K562 (cell line): ENCODE measurements at regions not wholly inside any gene's neighbourhood (a gene's known extent, or its start where the extent isn't known, plus 50 kb on each side); places are given as distances from the start of the nearest gene placed in this dataset.

Experiments
- ATF1 ChIP-seq, 2 experiments: fragments of 450-650 bp in 1 of 2; IDR thresholded peaks; 2 replicates each; pipeline ENCODE4 v1.6.1; 2016; ENCODE audit warnings: missing compliant biosample characterization in 1 of 2, missing genetic modification characterization in 1 of 2
- CBFA2T2 ChIP-seq: fragments of 450-650 bp; conservative IDR thresholded peaks from 2 replicates; pipeline ENCODE4 v1.6.1; 2017; ENCODE audit warnings: mild to moderate bottlenecking
- CBX3 ChIP-seq, 2 experiments: IDR thresholded peaks; 1 replicate in 1 of 2; 2 replicates in 1 of 2; pipeline ENCODE4 v1.6.1; 2012; ENCODE audit warnings: inconsistent platforms in 2 of 2, low read length in 2 of 2, borderline replicate concordance in 1 of 2, control low read depth in 1 of 2
- DDX20 ChIP-seq: fragments of 450-650 bp; IDR thresholded peaks from 2 replicates; pipeline ENCODE4 v1.6.1; 2016; ENCODE audit warnings: missing genetic modification characterization, low read depth, mild to moderate bottlenecking, missing compliant biosample characterization, moderate library complexity
- RBM34 ChIP-seq: fragments of 200-400 bp; formaldehyde crosslinking; IDR thresholded peaks from 2 replicates; pipeline ENCODE4 v1.6.1; 2018; ENCODE audit warnings: low read length, borderline replicate concordance; ENCODE audit not compliant: insufficient read depth
- THRAP3 ChIP-seq: fragments of 450-650 bp; IDR thresholded peaks from 2 replicates; pipeline ENCODE4 v1.6.1; 2016; ENCODE audit warnings: mild to moderate bottlenecking, inconsistent platforms, borderline replicate concordance
- WHSC1 ChIP-seq: IDR thresholded peaks from one replicate; pipeline ENCODE4 v1.6.1; 2012; ENCODE audit warnings: low read length, control low read depth, inconsistent platforms
- ZBTB9 ChIP-seq: fragments of 450-650 bp; formaldehyde crosslinking; IDR thresholded peaks from 2 replicates; pipeline ENCODE4 v1.4.0; 2020; ENCODE audit warnings: mild to moderate bottlenecking, moderate library complexity
- TF ChIP-seq, protein P1 (sequence below): IDR thresholded peaks from 2 replicates; pipeline ENCODE4 v1.6.1; 2011; ENCODE audit warnings: borderline replicate concordance, low read depth, mild to moderate bottlenecking, moderate library complexity, low read length; ENCODE audit not compliant: insufficient read depth, poor library complexity, severe bottlenecking
- TF ChIP-seq, protein P2 (sequence below): sonication (generic); formaldehyde crosslinking; IDR thresholded peaks from 2 replicates; pipeline ENCODE4 v1.8.0; 2023; ENCODE audit warnings: mild to moderate bottlenecking, missing genetic modification reagents
- TF ChIP-seq, protein P3 (sequence below): fragments of 250-450 bp; sonication (Bioruptor Pico); IDR thresholded peaks from 2 replicates; pipeline ENCODE4 v1.8.0; 2021; ENCODE audit warnings: moderate library complexity, mild to moderate bottlenecking, inconsistent platforms

- TF ChIP-seq THRAP3 (no peak), RBM34 (no peak), CBFA2T2 (0 out of 2 replicates have a peak, but pooled peaks have one; percentile 2), ZBTB9 (CRISPR knock-in tag) (no peak), CBX3 (IDR thresholded peaks at IDR 0.05; ENCODE audit: borderline replicate concordance in 1 of 2, low read length in 2 of 2) (no peak), DDX20 (tag) (no peak), ATF1 (CRISPR knock-in tag; IDR thresholded peaks at IDR 0.05) (no peak), ATF1 (tag; IDR thresholded peaks at IDR 0.05) (no peak), WHSC1 (no peak)
- TF ChIP-seq, protein P1, sequence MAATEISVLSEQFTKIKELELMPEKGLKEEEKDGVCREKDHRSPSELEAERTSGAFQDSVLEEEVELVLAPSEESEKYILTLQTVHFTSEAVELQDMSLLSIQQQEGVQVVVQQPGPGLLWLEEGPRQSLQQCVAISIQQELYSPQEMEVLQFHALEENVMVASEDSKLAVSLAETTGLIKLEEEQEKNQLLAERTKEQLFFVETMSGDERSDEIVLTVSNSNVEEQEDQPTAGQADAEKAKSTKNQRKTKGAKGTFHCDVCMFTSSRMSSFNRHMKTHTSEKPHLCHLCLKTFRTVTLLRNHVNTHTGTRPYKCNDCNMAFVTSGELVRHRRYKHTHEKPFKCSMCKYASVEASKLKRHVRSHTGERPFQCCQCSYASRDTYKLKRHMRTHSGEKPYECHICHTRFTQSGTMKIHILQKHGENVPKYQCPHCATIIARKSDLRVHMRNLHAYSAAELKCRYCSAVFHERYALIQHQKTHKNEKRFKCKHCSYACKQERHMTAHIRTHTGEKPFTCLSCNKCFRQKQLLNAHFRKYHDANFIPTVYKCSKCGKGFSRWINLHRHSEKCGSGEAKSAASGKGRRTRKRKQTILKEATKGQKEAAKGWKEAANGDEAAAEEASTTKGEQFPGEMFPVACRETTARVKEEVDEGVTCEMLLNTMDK, result no peak
- TF ChIP-seq, protein P2, sequence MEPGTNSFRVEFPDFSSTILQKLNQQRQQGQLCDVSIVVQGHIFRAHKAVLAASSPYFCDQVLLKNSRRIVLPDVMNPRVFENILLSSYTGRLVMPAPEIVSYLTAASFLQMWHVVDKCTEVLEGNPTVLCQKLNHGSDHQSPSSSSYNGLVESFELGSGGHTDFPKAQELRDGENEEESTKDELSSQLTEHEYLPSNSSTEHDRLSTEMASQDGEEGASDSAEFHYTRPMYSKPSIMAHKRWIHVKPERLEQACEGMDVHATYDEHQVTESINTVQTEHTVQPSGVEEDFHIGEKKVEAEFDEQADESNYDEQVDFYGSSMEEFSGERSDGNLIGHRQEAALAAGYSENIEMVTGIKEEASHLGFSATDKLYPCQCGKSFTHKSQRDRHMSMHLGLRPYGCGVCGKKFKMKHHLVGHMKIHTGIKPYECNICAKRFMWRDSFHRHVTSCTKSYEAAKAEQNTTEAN (CRISPR knock-in tag), result no peak
- TF ChIP-seq, protein P3, sequence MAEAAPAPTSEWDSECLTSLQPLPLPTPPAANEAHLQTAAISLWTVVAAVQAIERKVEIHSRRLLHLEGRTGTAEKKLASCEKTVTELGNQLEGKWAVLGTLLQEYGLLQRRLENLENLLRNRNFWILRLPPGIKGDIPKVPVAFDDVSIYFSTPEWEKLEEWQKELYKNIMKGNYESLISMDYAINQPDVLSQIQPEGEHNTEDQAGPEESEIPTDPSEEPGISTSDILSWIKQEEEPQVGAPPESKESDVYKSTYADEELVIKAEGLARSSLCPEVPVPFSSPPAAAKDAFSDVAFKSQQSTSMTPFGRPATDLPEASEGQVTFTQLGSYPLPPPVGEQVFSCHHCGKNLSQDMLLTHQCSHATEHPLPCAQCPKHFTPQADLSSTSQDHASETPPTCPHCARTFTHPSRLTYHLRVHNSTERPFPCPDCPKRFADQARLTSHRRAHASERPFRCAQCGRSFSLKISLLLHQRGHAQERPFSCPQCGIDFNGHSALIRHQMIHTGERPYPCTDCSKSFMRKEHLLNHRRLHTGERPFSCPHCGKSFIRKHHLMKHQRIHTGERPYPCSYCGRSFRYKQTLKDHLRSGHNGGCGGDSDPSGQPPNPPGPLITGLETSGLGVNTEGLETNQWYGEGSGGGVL (CRISPR knock-in tag), result no peak
Observed at GRCh38 chr2:56123538-56123937, 60.3 kb upstream of the CCDC85A start (continued).
